Osteocyte (in vitro differentiated cells): ENCODE measurements at regions not wholly inside any gene's neighbourhood (a gene's known extent, or its start where the extent isn't known, plus 50 kb on each side); places are given as distances from the start of the nearest gene placed in this dataset.

ENCODE experiments used
- DNase-seq: peaks from one replicate; pipeline ENCODE4 v3.0.0; 2021; ENCODE audit warnings: mixed read lengths; ENCODE audit not compliant: unreplicated experiment; ENCODE audit errors: extremely low spot score
- H3K27ac Mint-ChIP-seq: one replicate; pipeline ENCODE4 v1.8.0; 2021; ENCODE audit warnings: mild to moderate bottlenecking, mixed read lengths; ENCODE audit not compliant: unreplicated experiment
- H3K27me3 Mint-ChIP-seq: one replicate; pipeline ENCODE4 v1.8.0; 2021; ENCODE audit warnings: mixed read lengths; ENCODE audit not compliant: unreplicated experiment
- H3K36me3 Mint-ChIP-seq: one replicate; pipeline ENCODE4 v1.8.0; 2021; ENCODE audit warnings: mixed read lengths; ENCODE audit not compliant: unreplicated experiment
- H3K4me1 Mint-ChIP-seq: one replicate; pipeline ENCODE4 v1.8.0; 2021; ENCODE audit warnings: mixed read lengths; ENCODE audit not compliant: unreplicated experiment
- H3K4me3 Mint-ChIP-seq: one replicate; pipeline ENCODE4 v1.8.0; 2021; ENCODE audit warnings: mild to moderate bottlenecking, moderate library complexity, mixed read lengths; ENCODE audit not compliant: unreplicated experiment
- H3K9me3 Mint-ChIP-seq: one replicate; pipeline ENCODE4 v1.8.0; 2021; ENCODE audit warnings: mixed read lengths; ENCODE audit not compliant: unreplicated experiment
- TF ChIP-seq, protein P1 (sequence below): fragments of 200-600 bp; sonication (generic); IDR thresholded peaks from 2 replicates; pipeline ENCODE4 v1.5.0; 2021; ENCODE audit warnings: antibody characterized with exemption, mild to moderate bottlenecking, moderate library complexity

DNA sequence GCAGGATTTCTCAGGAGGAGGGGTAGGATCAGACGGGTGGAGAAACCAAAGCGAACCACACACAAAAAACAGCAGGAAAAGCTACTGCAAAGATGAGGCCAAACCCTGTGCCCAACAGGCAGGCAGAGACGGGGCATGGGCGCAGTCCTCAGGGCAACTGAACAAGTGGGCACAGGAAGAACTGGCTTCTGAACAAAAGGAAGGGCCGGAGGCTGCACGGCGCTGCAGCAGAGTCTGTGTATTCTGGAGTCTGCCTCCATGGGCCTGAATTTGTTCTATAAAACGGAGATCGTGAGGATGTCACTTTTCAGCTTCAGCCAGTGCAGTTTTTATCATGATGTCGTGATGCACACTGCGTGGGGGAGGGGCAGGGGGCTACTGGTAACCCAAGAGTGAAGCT is 1026.0 kb downstream of the TBC1D22A start:
- no peaks in the 10 kb centered on the region for H3K4me1 Mint-ChIP-seq
- H3K27ac Mint-ChIP-seq: no peak overlapping the region
- TF ChIP-seq, protein P1, sequence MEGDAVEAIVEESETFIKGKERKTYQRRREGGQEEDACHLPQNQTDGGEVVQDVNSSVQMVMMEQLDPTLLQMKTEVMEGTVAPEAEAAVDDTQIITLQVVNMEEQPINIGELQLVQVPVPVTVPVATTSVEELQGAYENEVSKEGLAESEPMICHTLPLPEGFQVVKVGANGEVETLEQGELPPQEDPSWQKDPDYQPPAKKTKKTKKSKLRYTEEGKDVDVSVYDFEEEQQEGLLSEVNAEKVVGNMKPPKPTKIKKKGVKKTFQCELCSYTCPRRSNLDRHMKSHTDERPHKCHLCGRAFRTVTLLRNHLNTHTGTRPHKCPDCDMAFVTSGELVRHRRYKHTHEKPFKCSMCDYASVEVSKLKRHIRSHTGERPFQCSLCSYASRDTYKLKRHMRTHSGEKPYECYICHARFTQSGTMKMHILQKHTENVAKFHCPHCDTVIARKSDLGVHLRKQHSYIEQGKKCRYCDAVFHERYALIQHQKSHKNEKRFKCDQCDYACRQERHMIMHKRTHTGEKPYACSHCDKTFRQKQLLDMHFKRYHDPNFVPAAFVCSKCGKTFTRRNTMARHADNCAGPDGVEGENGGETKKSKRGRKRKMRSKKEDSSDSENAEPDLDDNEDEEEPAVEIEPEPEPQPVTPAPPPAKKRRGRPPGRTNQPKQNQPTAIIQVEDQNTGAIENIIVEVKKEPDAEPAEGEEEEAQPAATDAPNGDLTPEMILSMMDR: no peak
- no peaks in the 10 kb centered on the region for H3K36me3 Mint-ChIP-seq
- H3K9me3 Mint-ChIP-seq: peaks cover 8% of the 10 kb centered on the region
- H3K4me3 Mint-ChIP-seq: no peak overlapping the region
- H3K27me3 Mint-ChIP-seq: peaks cover 2% of the 10 kb centered on the region
- peak; percentile 81 for DNase-seq

DNA sequence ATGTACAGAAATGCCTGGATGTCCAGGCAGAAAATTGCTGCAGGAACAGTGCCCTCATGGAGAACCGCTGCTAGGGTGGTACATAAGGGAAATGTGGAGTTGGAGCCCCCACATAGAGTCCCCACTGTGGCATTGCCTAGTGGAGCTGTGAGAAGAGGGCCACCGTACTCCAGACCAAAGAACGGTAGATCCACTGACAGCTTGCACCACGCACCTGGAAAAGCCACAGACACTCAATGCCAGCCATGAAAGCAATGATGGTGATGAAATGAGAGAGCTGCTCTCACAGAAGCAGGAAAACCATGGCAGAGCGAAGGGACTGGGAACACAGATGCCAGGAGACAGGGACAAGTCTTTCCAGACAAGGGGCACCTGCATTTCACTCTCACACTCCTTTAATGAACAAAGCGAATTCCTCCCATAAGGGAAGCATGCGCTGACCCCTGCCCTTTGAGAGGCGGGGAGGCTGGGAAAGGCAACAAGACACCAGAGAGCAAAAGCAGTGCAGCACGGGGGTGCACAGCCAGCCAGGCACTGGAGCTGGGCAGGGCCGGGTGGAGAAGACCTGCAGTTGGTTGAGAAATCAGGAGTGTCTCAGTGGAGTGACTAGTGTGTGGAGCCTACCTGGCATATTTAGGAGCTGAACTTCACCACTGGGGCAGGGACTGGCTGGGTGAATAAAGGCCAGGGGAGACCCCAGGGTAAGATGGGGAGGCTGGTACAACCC is 1025.2 kb downstream of the TBC1D22A start:
- TF ChIP-seq, protein P1: no peak
- Mint-ChIP-seq H3K36me3 (no peaks in the 10 kb centered on the region), H3K4me1 (no peaks in the 10 kb centered on the region), H3K9me3 (peaks cover 11% of the 10 kb centered on the region), H3K4me3 (no peak overlapping the region), H3K27ac (no peak overlapping the region), H3K27me3 (peaks cover 2% of the 10 kb centered on the region)
- DNase-seq: no peak

DNA sequence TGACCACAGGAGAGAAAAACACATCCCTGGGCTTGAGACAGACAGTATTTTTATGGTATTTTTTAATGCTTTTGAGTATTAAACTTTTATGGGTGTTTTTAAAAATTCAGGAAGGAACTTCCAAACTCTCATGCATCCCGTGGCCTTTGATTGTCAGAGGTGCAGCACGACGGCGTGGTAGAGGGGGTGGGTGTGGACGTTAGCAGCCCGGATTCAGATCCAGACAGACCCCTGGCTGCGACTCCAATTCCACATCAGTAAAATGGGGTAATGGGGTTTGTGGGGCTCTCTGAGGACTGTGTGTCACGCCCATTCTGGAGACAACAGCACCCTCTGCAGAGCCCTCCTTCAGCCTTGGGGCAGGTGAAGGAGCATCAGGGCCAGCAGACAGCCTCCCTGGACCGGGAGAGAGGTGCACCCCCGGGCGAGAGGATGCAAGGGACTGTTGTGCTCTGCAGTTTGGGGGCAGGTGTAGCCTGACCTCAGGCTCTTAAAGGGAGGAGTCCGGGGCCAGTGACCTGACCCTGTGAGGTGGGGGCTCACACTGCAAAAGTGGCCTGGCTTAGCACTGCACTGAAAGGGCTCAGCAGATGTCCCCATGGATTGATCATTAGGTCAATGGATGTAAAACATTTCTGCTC is 1024.3 kb downstream of the TBC1D22A start:
- no peak overlapping the region for H3K27ac Mint-ChIP-seq
- no peaks in the 10 kb centered on the region for H3K36me3 Mint-ChIP-seq
- H3K9me3 Mint-ChIP-seq: peaks cover 17% of the 10 kb centered on the region

DNA sequence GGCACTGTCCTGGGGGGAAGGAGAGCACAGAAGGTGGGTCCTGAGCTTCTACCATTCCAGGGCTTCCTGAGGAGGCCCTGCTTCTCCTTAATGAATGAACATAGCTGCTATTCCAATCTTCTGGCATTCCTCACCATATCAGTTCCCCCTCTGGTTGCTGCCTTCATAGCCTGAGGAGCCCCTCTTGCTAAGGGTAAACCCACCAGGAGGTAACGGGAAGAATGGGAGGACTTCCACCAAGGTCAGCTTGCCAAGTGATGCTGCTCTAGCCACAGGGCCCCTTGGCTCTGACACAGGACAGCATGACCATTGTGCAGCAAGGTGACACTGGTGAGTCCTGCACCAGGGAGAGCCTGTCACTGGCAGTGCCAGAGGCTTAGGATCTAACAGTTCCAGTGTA is 1022.5 kb downstream of the TBC1D22A start:
- no peaks in the 10 kb centered on the region for H3K4me1 Mint-ChIP-seq
- H3K27ac Mint-ChIP-seq: no peak overlapping the region
- H3K9me3 Mint-ChIP-seq: peaks cover 25% of the 10 kb centered on the region
- peak; percentile 64 for DNase-seq
- H3K4me3 Mint-ChIP-seq: no peak overlapping the region
- no peaks in the 10 kb centered on the region for H3K36me3 Mint-ChIP-seq
- H3K27me3 Mint-ChIP-seq: peaks cover 2% of the 10 kb centered on the region
- TF ChIP-seq, protein P1: no peak

More for the DNA sequence above, 1024.3 kb downstream of the TBC1D22A start:
- Mint-ChIP-seq H3K4me3 (no peak overlapping the region), H3K4me1 (no peaks in the 10 kb centered on the region), H3K27me3 (peaks cover 2% of the 10 kb centered on the region)
- TF ChIP-seq, protein P1: no peak
- DNase-seq: no peak

DNA sequence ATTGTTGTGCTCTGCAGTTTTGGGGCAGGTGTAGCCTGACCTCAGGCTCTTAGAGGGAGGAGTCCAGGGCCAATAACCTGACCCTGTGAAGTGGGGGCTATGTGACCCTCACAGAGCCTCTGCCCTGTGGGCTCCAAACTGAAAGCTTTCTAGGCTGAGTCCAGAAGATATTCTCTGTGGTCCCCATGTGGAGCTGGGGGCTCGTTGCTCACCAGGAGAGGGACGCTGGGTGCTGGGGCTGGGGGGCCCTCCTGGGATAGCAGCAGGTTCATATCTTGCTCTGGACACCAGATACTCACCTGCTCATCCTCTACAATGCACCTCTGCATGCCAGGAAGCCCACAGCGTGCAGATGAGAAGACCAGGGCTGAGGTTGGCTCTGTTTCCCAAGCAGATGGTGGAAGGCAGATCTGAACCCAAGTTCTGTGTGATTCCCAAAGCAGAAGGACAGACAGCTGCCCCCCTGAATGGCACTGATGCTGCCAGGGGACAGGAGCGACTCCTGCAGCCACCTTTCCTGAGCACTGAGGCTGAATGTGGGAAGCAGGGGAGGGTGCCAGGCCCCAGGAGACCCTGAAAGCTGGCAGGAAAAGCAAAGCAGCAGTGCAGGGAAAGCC is 1022.0 kb downstream of the TBC1D22A start:
- H3K27ac Mint-ChIP-seq: no peak overlapping the region
- DNase-seq: no peak
- peaks cover 27% of the 10 kb centered on the region for H3K9me3 Mint-ChIP-seq
- TF ChIP-seq, protein P1: no peak
- no peak overlapping the region for H3K4me3 Mint-ChIP-seq
- H3K36me3 Mint-ChIP-seq: no peaks in the 10 kb centered on the region
- H3K27me3 Mint-ChIP-seq: peaks cover 2% of the 10 kb centered on the region
- H3K4me1 Mint-ChIP-seq: no peaks in the 10 kb centered on the region
